Osteoblast (primary cell): ENCODE measurements at regions not wholly inside any gene's neighbourhood (a gene's known extent, or its start where the extent isn't known, plus 50 kb on each side); places are given as distances from the start of the nearest gene placed in this dataset.

Source experiments
- DNase-seq: peaks from one replicate; pipeline ENCODE4 v3.0.0; 2011; ENCODE audit warnings: low spot score, mixed read lengths; ENCODE audit not compliant: insufficient read length; ENCODE audit errors: missing footprints
- H2AFZ ChIP-seq: 2 replicates; pipeline ENCODE4 v1.6.0; 2011; ENCODE audit warnings: mild to moderate bottlenecking, low read length
- H3K27ac ChIP-seq: 2 replicates; pipeline ENCODE4 v1.5.1; 2011; ENCODE audit warnings: mild to moderate bottlenecking, low read depth, low read length, moderate library complexity
- H3K27me3 ChIP-seq: 2 replicates; pipeline ENCODE4 v1.6.0; 2012; ENCODE audit warnings: mild to moderate bottlenecking, control low read depth, inconsistent platforms, low read length, moderate library complexity; ENCODE audit not compliant: insufficient read depth
- H3K36me3 ChIP-seq: 2 replicates; pipeline ENCODE4 v1.5.1; 2011; ENCODE audit warnings: mild to moderate bottlenecking, low read length, control low read depth, moderate library complexity; ENCODE audit not compliant: insufficient read depth
- H3K4me1 ChIP-seq: 2 replicates; pipeline ENCODE4 v1.5.1; 2011; ENCODE audit warnings: mild to moderate bottlenecking, low read length, control low read depth, moderate library complexity; ENCODE audit not compliant: insufficient read depth
- H3K4me2 ChIP-seq: 2 replicates; pipeline ENCODE4 v1.6.0; 2011; ENCODE audit warnings: mild to moderate bottlenecking, low read length; ENCODE audit not compliant: insufficient read depth
- H3K4me3 ChIP-seq: fragments of 200-600 bp; sonication (generic); 3 replicates; pipeline ENCODE4 v1.5.1; 2012; ENCODE audit warnings: mild to moderate bottlenecking, low read length, inconsistent platforms; ENCODE audit not compliant: insufficient read depth
- H3K79me2 ChIP-seq: 2 replicates; pipeline ENCODE4 v1.6.0; 2012; ENCODE audit warnings: mild to moderate bottlenecking, low read length, control low read depth, inconsistent platforms; ENCODE audit not compliant: insufficient read depth
- H3K9me3 ChIP-seq: 2 replicates; pipeline ENCODE4 v1.5.1; 2011; ENCODE audit warnings: low read depth, low read length, control low read depth
- H4K20me1 ChIP-seq: 2 replicates; pipeline ENCODE4 v1.6.0; 2012; ENCODE audit warnings: mild to moderate bottlenecking, low read length, control low read depth; ENCODE audit not compliant: insufficient read depth
- TF ChIP-seq, protein P1 (sequence below): IDR thresholded peaks from 2 replicates; pipeline ENCODE4 v1.5.1; 2011; ENCODE audit warnings: mild to moderate bottlenecking, low read depth, low read length, moderate library complexity; ENCODE audit errors: extremely low read depth

DNA sequence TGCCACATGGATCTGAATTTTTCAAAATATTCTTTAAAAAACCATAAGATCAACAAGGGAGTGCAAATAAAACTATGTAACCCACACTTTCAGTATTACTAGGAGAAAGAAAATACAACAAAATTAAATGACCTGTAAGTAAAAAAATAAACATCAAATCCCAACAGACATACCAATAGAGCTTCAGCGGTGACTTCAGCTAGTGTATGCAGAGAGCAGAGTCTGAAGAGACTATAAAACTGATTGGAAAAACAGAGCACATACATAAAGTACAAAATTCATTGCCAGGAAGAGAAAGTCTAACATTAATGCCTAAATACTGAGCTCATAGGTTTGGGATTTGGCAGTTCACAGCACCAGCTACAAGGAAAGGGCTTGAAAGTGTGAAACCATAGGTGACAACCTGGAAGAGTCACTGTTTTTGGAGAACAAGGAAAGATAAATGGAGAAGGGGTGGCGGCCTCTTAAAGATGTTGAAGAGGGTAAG, 291.1 kb downstream of the LMO7 start:
- no peak overlapping the region for H3K4me2 ChIP-seq
- H3K27me3 ChIP-seq = no peaks in the 10 kb centered on the region
- no peak overlapping the region for H3K27ac ChIP-seq
- H3K4me3 ChIP-seq = no peak overlapping the region
- H3K36me3 ChIP-seq = no peaks in the 10 kb centered on the region
- no peak for DNase-seq
- no peaks in the 10 kb centered on the region for H4K20me1 ChIP-seq
- H2AFZ ChIP-seq = no peak overlapping the region
- TF ChIP-seq, protein P1, sequence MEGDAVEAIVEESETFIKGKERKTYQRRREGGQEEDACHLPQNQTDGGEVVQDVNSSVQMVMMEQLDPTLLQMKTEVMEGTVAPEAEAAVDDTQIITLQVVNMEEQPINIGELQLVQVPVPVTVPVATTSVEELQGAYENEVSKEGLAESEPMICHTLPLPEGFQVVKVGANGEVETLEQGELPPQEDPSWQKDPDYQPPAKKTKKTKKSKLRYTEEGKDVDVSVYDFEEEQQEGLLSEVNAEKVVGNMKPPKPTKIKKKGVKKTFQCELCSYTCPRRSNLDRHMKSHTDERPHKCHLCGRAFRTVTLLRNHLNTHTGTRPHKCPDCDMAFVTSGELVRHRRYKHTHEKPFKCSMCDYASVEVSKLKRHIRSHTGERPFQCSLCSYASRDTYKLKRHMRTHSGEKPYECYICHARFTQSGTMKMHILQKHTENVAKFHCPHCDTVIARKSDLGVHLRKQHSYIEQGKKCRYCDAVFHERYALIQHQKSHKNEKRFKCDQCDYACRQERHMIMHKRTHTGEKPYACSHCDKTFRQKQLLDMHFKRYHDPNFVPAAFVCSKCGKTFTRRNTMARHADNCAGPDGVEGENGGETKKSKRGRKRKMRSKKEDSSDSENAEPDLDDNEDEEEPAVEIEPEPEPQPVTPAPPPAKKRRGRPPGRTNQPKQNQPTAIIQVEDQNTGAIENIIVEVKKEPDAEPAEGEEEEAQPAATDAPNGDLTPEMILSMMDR = no peak
- no peaks in the 10 kb centered on the region for H3K79me2 ChIP-seq
- H3K4me1 ChIP-seq = no peaks in the 10 kb centered on the region
- no peaks in the 10 kb centered on the region for H3K9me3 ChIP-seq

DNA sequence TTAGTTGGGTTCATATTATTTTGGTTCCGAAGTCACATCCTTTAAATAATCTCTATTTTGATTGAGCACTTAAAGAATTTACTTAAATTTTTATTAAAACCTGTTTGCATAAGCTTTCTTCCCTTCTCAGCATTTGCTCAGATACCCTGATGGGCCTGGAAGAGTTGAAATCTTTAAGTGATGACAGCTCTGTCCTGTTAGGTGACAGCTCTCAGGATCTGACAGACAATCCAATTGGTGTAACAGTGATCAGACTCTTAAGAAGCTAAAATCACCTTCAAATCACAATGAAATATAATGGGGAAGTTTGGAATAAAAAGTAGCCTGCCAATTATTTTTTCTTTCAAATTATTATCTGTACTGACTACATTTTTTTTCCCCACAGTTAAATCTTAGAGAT, 284.4 kb downstream of the LMO7 start:
- TF ChIP-seq, protein P1 = no peak
- H3K79me2 ChIP-seq = no peaks in the 10 kb centered on the region
- H2AFZ ChIP-seq = no peak overlapping the region
- H3K4me1 ChIP-seq = no peaks in the 10 kb centered on the region
- no peak overlapping the region for H3K27ac ChIP-seq
- no peaks in the 10 kb centered on the region for H3K9me3 ChIP-seq
- H3K4me3 ChIP-seq = no peak overlapping the region
- DNase-seq = no peak
- H4K20me1 ChIP-seq = no peaks in the 10 kb centered on the region
- no peaks in the 10 kb centered on the region for H3K27me3 ChIP-seq
- no peak overlapping the region for H3K4me2 ChIP-seq
- no peaks in the 10 kb centered on the region for H3K36me3 ChIP-seq

DNA sequence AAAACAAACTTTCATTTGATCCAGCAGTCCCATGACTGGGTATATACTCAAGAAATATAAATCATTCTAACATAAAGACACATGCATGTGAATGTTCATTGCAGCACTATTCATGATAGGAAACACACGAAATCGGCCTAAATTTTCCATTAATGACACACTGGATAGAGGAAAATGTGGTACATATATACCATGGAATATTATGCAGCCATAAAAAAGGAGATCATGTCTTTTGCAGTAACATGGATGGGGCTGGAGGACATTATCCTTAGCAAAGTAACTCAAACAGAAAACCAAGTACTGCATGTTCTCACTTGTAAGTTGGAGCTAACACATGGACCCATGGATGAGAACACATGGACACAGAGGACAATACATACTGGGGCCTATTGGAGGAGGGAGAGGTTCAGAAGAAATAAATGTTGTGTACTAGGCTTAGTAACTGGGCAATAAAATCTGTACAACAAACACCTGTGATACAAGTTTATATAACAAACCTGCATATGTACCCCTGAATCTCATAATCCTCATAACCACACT, 283.6 kb downstream of the LMO7 start:
- TF ChIP-seq, protein P1 = no peak
- no peaks in the 10 kb centered on the region for H3K36me3 ChIP-seq

DNA sequence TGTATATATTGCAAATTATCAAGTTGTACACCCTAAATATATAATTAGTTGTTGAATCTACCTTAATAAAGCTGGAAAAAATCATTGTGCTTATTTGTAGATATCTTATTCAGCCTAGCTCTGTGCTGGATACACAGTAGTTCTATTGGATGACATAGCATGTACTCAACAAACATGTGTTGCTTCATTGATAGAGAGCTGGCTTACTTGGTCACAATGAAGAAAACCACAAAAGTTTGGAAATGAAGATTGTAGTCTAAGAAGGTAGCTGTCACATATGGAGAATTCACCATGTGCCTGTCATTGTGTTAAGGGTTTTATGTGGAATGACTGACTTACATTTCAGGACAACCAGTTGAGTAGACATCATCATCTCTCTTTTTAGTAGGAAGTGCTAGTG, 278.9 kb downstream of the LMO7 start:
- H3K9me3 ChIP-seq = no peaks in the 10 kb centered on the region
- no peaks in the 10 kb centered on the region for H3K36me3 ChIP-seq
- no peak overlapping the region for H3K4me2 ChIP-seq
- TF ChIP-seq, protein P1 = no peak
- H3K79me2 ChIP-seq = no peaks in the 10 kb centered on the region
- H3K27me3 ChIP-seq = no peaks in the 10 kb centered on the region
- H2AFZ ChIP-seq = no peak overlapping the region
- H3K4me1 ChIP-seq = no peaks in the 10 kb centered on the region
- H3K27ac ChIP-seq = no peak overlapping the region
- no peak overlapping the region for H3K4me3 ChIP-seq
- no peaks in the 10 kb centered on the region for H4K20me1 ChIP-seq
- DNase-seq = no peak

More for the DNA sequence above, 283.6 kb downstream of the LMO7 start:
- H3K27me3 ChIP-seq = no peaks in the 10 kb centered on the region
- H3K79me2 ChIP-seq = no peaks in the 10 kb centered on the region
- H3K4me3 ChIP-seq = no peak overlapping the region
- no peak overlapping the region for H2AFZ ChIP-seq
- no peak overlapping the region for H3K27ac ChIP-seq
- no peaks in the 10 kb centered on the region for H3K9me3 ChIP-seq
- no peak for DNase-seq
- H3K4me1 ChIP-seq = no peaks in the 10 kb centered on the region
- no peaks in the 10 kb centered on the region for H4K20me1 ChIP-seq
- no peak overlapping the region for H3K4me2 ChIP-seq
